BJ (cell line): ENCODE measurements at regions not wholly inside any gene's neighbourhood (a gene's known extent, or its start where the extent isn't known, plus 50 kb on each side); places are given as distances from the start of the nearest gene placed in this dataset.

ENCODE experiments used
- CTCF ChIA-PET: fragments of 350-600 bp; formaldehyde crosslinking; extraction: SDS; loops from one replicate; lab custom pipeline; 2021; ENCODE audit warnings: antibody characterized with exemption, inconsistent platforms; lab: Yijun Ruan, JAX
- POLR2A ChIA-PET: fragments of 300-600 bp; sonication (Branson Sonifier 250); formaldehyde crosslinking; extraction: SDS; loops from one replicate; lab custom pipeline; 2021; ENCODE audit warnings: antibody characterized with exemption; lab: Charles Lee
- DNase-seq: peaks from one replicate; pipeline ENCODE4 v3.0.0-alpha.2; 2011; ENCODE audit warnings: low read depth
- H3K27me3 ChIP-seq: 2 replicates; pipeline ENCODE4 v1.6.0; 2011; ENCODE audit warnings: low read length; ENCODE audit not compliant: control insufficient read depth, insufficient read depth
- H3K36me3 ChIP-seq: 2 replicates; pipeline ENCODE4 v1.5.1; 2011; ENCODE audit warnings: low read length; ENCODE audit not compliant: control insufficient read depth, insufficient read depth
- H3K4me3 ChIP-seq: 2 replicates; pipeline ENCODE4 v1.5.1; 2011; ENCODE audit warnings: low read depth, mild to moderate bottlenecking, control low read depth, low read length
- TF ChIP-seq, protein P1 (sequence below): IDR thresholded peaks from 2 replicates; pipeline ENCODE4 v1.5.1; 2011; ENCODE audit warnings: low read depth, mild to moderate bottlenecking, control low read depth, inconsistent platforms, low read length, moderate library complexity; ENCODE audit not compliant: insufficient read depth

DNA sequence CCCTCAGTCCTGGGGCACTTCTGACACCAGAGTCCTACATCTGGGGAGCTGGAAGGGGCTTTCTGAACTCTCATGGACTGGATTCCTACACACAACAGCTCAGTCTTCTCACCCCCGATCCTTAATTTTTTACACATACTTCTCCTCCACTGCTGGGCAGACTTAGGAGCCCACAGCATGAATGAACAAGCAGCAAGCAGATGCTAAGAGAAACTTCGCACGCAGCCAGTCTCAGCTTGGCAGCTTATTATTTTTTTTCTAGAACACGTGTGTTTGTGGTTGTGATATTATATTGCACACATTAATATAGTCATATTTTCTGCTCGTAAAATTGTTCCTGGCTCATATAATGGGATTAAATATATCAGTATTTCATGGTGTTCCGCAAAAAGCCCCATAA, 50.9 kb upstream of the LOXL4 start:
- H3K4me3 ChIP-seq = no peak overlapping the region
- no peaks in the 10 kb centered on the region for H3K36me3 ChIP-seq
- TF ChIP-seq, protein P1, sequence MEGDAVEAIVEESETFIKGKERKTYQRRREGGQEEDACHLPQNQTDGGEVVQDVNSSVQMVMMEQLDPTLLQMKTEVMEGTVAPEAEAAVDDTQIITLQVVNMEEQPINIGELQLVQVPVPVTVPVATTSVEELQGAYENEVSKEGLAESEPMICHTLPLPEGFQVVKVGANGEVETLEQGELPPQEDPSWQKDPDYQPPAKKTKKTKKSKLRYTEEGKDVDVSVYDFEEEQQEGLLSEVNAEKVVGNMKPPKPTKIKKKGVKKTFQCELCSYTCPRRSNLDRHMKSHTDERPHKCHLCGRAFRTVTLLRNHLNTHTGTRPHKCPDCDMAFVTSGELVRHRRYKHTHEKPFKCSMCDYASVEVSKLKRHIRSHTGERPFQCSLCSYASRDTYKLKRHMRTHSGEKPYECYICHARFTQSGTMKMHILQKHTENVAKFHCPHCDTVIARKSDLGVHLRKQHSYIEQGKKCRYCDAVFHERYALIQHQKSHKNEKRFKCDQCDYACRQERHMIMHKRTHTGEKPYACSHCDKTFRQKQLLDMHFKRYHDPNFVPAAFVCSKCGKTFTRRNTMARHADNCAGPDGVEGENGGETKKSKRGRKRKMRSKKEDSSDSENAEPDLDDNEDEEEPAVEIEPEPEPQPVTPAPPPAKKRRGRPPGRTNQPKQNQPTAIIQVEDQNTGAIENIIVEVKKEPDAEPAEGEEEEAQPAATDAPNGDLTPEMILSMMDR = no peak
- ChIA-PET POLR2A (no interaction called here), CTCF (interaction anchor here (1.8 kb wide), 1 partner anchor 76 kb away, joined by 5 read pairs; no protein-coding TSS in a partner anchor)
- H3K27me3 ChIP-seq = no peaks in the 10 kb centered on the region
- DNase-seq = no peak
